Kidney epithelial cell (primary cell): ENCODE measurements at regions not wholly inside any gene's neighbourhood (a gene's known extent, or its start where the extent isn't known, plus 50 kb on each side); places are given as distances from the start of the nearest gene placed in this dataset.

ENCODE experiments used
- DNase-seq: peaks from one replicate; pipeline ENCODE4 v3.0.0-alpha.2; 2010; ENCODE audit warnings: low read depth
- H3K27me3 ChIP-seq: 2 replicates; pipeline ENCODE4 v1.6.0; 2011; ENCODE audit warnings: low read length; ENCODE audit not compliant: control insufficient read depth, insufficient read depth
- H3K36me3 ChIP-seq: 2 replicates; pipeline ENCODE4 v1.5.1; 2011; ENCODE audit warnings: low read length; ENCODE audit not compliant: control insufficient read depth, insufficient read depth
- H3K4me3 ChIP-seq: 2 replicates; pipeline ENCODE4 v1.5.1; 2011; ENCODE audit warnings: low read depth, mild to moderate bottlenecking, control low read depth, low read length
- CTCF ChIP-seq: IDR thresholded peaks from 2 replicates; pipeline ENCODE4 v1.5.1; 2011; ENCODE audit warnings: mild to moderate bottlenecking, moderate library complexity, low read length, control low read depth, inconsistent platforms; ENCODE audit not compliant: insufficient read depth, poor library complexity, severe bottlenecking

- no peak for TF ChIP-seq CTCF
- H3K4me3 ChIP-seq = no peak overlapping the region
- H3K36me3 ChIP-seq = no peaks in the 10 kb centered on the region
- no peaks in the 10 kb centered on the region for H3K27me3 ChIP-seq
- no peak for DNase-seq
Observed at GRCh38 chr14:97428808-97429440, 631.7 kb downstream of the VRK1 start.

GRCh38 chr14:97432586-97432985, 635.4 kb downstream of the VRK1 start:
- TF ChIP-seq CTCF = no peak
- no peak for DNase-seq
- H3K36me3 ChIP-seq = no peaks in the 10 kb centered on the region
- H3K4me3 ChIP-seq = no peak overlapping the region
- no peaks in the 10 kb centered on the region for H3K27me3 ChIP-seq

GRCh38 chr14:97441740-97442362, 644.7 kb downstream of the VRK1 start:
- H3K27me3 ChIP-seq = no peaks in the 10 kb centered on the region

GRCh38 chr14:97442363-97442762, 645.2 kb downstream of the VRK1 start:
- DNase-seq = no peak
- Histone ChIP-seq H3K36me3 (no peaks in the 10 kb centered on the region), H3K4me3 (no peak overlapping the region), H3K27me3 (no peaks in the 10 kb centered on the region)
- no peak for TF ChIP-seq CTCF

More at GRCh38 chr14:97441740-97442362, 644.7 kb downstream of the VRK1 start:
- no peak for TF ChIP-seq CTCF
- no peak for DNase-seq
- no peaks in the 10 kb centered on the region for H3K36me3 ChIP-seq
- no peak overlapping the region for H3K4me3 ChIP-seq

- no peaks in the 10 kb centered on the region for H3K36me3 ChIP-seq
- no peaks in the 10 kb centered on the region for H3K27me3 ChIP-seq
- TF ChIP-seq CTCF = no peak
Observed at GRCh38 chr14:97443412-97443811, 646.2 kb downstream of the VRK1 start.

GRCh38 chr14:97444248-97444647, 647.1 kb downstream of the VRK1 start:
- no peak for TF ChIP-seq CTCF
- Histone ChIP-seq H3K36me3 (no peaks in the 10 kb centered on the region), H3K4me3 (no peak overlapping the region), H3K27me3 (no peaks in the 10 kb centered on the region)
- DNase-seq = no peak

More at GRCh38 chr14:97443412-97443811, 646.2 kb downstream of the VRK1 start:
- no peak overlapping the region for H3K4me3 ChIP-seq
- no peak for DNase-seq
